ENCODE measurements at regions not wholly inside any gene's neighbourhood (a gene's known extent, or its start where the extent isn't known, plus 50 kb on each side); places are given as distances from the start of the nearest gene placed in this dataset.
A peak's percentile ranks its signal among the peaks of the same experiment; 100 is the strongest.

- H3K27me3 ChIP-seq (ENCODE audit: insufficient read depth, low read length) = no peaks in the 10 kb centered on the region; the same call in 1 of the 2 replicates
- no peaks in the 10 kb centered on the region for H3K36me3 ChIP-seq (ENCODE audit: insufficient read depth, low read length)
- peaks cover 6% of the 10 kb centered on the region for H3K4me1 ChIP-seq (ENCODE audit: insufficient read depth, low read length, severe bottlenecking)
- H3K9me3 ChIP-seq (ENCODE audit: low read length) = no peaks in the 10 kb centered on the region
- H3F3A ChIP-seq (ENCODE audit: insufficient read depth, low read length) = no peaks in the 10 kb centered on the region
- no peak overlapping the region for H3K4me3 ChIP-seq (ENCODE audit: low read depth, low read length, poor library complexity, severe bottlenecking)
- no peaks in the 10 kb centered on the region for H3K9me2 ChIP-seq (ENCODE audit: low read depth, low read length)
- TF ChIP-seq CTCF (IDR thresholded peaks at IDR 0.05; ENCODE audit: low read length) = no peak; the same call in 1 of the 2 replicates
- no peak for TF ChIP-seq EZH2 (IDR thresholded peaks at IDR 0.05; ENCODE audit: borderline replicate concordance, low read length)
- no peaks in the 10 kb centered on the region for H4K20me1 ChIP-seq (ENCODE audit: insufficient read depth, low read length)
- H3K79me2 ChIP-seq (ENCODE audit: insufficient read depth, low read length) = no peaks in the 10 kb centered on the region
- H3K27ac ChIP-seq (ENCODE audit: low read depth, low read length, poor library complexity, severe bottlenecking) = no peak overlapping the region
- H2AFZ ChIP-seq (ENCODE audit: low read length) = no peak overlapping the region
- no peak overlapping the region for H3K9ac ChIP-seq (ENCODE audit: low read length)
- no peak overlapping the region for H3K4me2 ChIP-seq (ENCODE audit: low read length)
These were observed 103.6 kb upstream of the HSD17B12 start for GRCh38 chr11:43576803-43577521.

GRCh38 chr11:43577566-43578264, 102.8 kb upstream of the HSD17B12 start:
- Histone ChIP-seq H3F3A (ENCODE audit: insufficient read depth, low read length) (no peaks in the 10 kb centered on the region), H4K20me1 (ENCODE audit: insufficient read depth, low read length) (no peaks in the 10 kb centered on the region), H3K27me3 (ENCODE audit: insufficient read depth, low read length) (no peaks in the 10 kb centered on the region; the same call in 1 of the 2 replicates), H3K79me2 (ENCODE audit: insufficient read depth, low read length) (no peaks in the 10 kb centered on the region), H3K4me3 (ENCODE audit: low read depth, low read length, poor library complexity, severe bottlenecking) (no peak overlapping the region), H3K4me2 (ENCODE audit: low read length) (no peak overlapping the region), H3K9me2 (ENCODE audit: low read depth, low read length) (no peaks in the 10 kb centered on the region), H2AFZ (ENCODE audit: low read length) (no peak overlapping the region), H3K4me1 (ENCODE audit: insufficient read depth, low read length, severe bottlenecking) (peaks cover 6% of the 10 kb centered on the region), H3K9ac (ENCODE audit: low read length) (no peak overlapping the region), H3K27ac (ENCODE audit: low read depth, low read length, poor library complexity, severe bottlenecking) (no peak overlapping the region), H3K36me3 (ENCODE audit: insufficient read depth, low read length) (no peaks in the 10 kb centered on the region), H3K9me3 (ENCODE audit: low read length) (no peaks in the 10 kb centered on the region)
- no peak for TF ChIP-seq EZH2 (IDR thresholded peaks at IDR 0.05; ENCODE audit: borderline replicate concordance, low read length)
- TF ChIP-seq CTCF (IDR thresholded peaks at IDR 0.05; ENCODE audit: low read length) = no peak

GRCh38 chr11:43578346-43579170, 102.0 kb upstream of the HSD17B12 start:
- TF ChIP-seq CTCF (IDR thresholded peaks at IDR 0.05; ENCODE audit: low read length) (no peak), EZH2 (IDR thresholded peaks at IDR 0.05; ENCODE audit: borderline replicate concordance, low read length) (no peak)
- Histone ChIP-seq H3F3A (ENCODE audit: insufficient read depth, low read length) (no peaks in the 10 kb centered on the region), H3K79me2 (ENCODE audit: insufficient read depth, low read length) (no peaks in the 10 kb centered on the region), H3K4me1 (ENCODE audit: insufficient read depth, low read length, severe bottlenecking) (peaks cover 6% of the 10 kb centered on the region), H3K27me3 (ENCODE audit: insufficient read depth, low read length) (no peaks in the 10 kb centered on the region; the same call in 1 of the 2 replicates), H3K36me3 (ENCODE audit: insufficient read depth, low read length) (no peaks in the 10 kb centered on the region), H3K4me3 (ENCODE audit: low read depth, low read length, poor library complexity, severe bottlenecking) (peak overlapping the region; percentile 70), H3K9me3 (ENCODE audit: low read length) (no peaks in the 10 kb centered on the region), H3K9ac (ENCODE audit: low read length) (no peak overlapping the region), H2AFZ (ENCODE audit: low read length) (no peak overlapping the region), H3K27ac (ENCODE audit: low read depth, low read length, poor library complexity, severe bottlenecking) (no peak overlapping the region), H4K20me1 (ENCODE audit: insufficient read depth, low read length) (no peaks in the 10 kb centered on the region), H3K9me2 (ENCODE audit: low read depth, low read length) (no peaks in the 10 kb centered on the region), H3K4me2 (ENCODE audit: low read length) (peak overlapping the region; percentile 69)
